HepG2 (cell line): ENCODE measurements at regions not wholly inside any gene's neighbourhood (a gene's known extent, or its start where the extent isn't known, plus 50 kb on each side); places are given as distances from the start of the nearest gene placed in this dataset.
A peak's percentile ranks its signal among the peaks of the same experiment; 100 is the strongest.

Experiments used
- ATAC-seq: fragments of 200-7000 bp; cut with Tn5 transposase; 3 replicates; pipeline ENCODE4 v1.9.1; 2020; ENCODE audit warnings: mild to moderate bottlenecking, moderate library complexity
- BruUV-seq: library from RNA; stranded (reverse); fragments of 400-500 nt; replicated peaks from 2 replicates; lab custom pipeline; 2021; lab: Mats Ljungman, UMichigan
- CTCF ChIA-PET: fragments of 300-600 bp; formaldehyde crosslinking; extraction: SDS; loops from one replicate; lab custom pipeline; 2021; ENCODE audit warnings: low total read pairs, inconsistent platforms, low intra/inter-chr PET ratio; lab: Yijun Ruan, JAX
- POLR2A ChIA-PET: fragments of 350-600 bp; sonication (Branson Sonifier 250); formaldehyde crosslinking; loops from one replicate; lab custom pipeline; 2020; ENCODE audit warnings: antibody characterized with exemption, inconsistent platforms; lab: Yijun Ruan, JAX
- DNase-seq: peaks from one replicate; pipeline ENCODE4 v3.0.0-alpha.2; 2015; ENCODE audit warnings: low spot score
- FAIRE-seq: peaks from 3 replicates; lab custom pipeline; 2011; peaks lifted over from hg19 to GRCh38; lab: Jason Lieb, UNC
- H2AFZ ChIP-seq: one replicate; pipeline ENCODE4 v1.6.1; 2011; ENCODE audit warnings: low read length, inconsistent platforms
- H3K27ac ChIP-seq: fragments of 300-600 bp; 3 replicates; pipeline ENCODE4 v1.8.0; 2011; ENCODE audit warnings: mixed run types, mild to moderate bottlenecking, mixed read lengths, low read length, inconsistent platforms; ENCODE audit not compliant: insufficient read depth; ENCODE audit errors: extremely low read length
- H3K27me3 ChIP-seq, 2 experiments: fragments of 200-600 bp in 1 of 2; 2 replicates in 1 of 2; 3 replicates in 1 of 2; pipeline versions ENCODE4 v1.6.0 to v1.8.0; 2011; ENCODE audit warnings: low read length in 2 of 2, mild to moderate bottlenecking in 2 of 2, moderate library complexity in 2 of 2, inconsistent platforms in 1 of 2; ENCODE audit not compliant: insufficient read depth in 2 of 2, control insufficient read depth in 1 of 2
- H3K36me3 ChIP-seq, 2 experiments: fragments of 200-600 bp in 1 of 2; replicated peaks in 1 of 2; 2 replicates in 1 of 2; 3 replicates in 1 of 2; pipeline versions ENCODE4 v1.5.1 to v1.8.0; 2011; ENCODE audit warnings: low read length in 2 of 2, inconsistent platforms in 1 of 2; ENCODE audit not compliant: insufficient read depth in 2 of 2, control insufficient read depth in 1 of 2
- H3K4me1 ChIP-seq: 2 replicates; pipeline ENCODE4 v1.5.1; 2012; ENCODE audit warnings: low read length, inconsistent platforms; ENCODE audit not compliant: insufficient read depth
- H3K4me2 ChIP-seq: 2 replicates; pipeline ENCODE4 v1.6.0; 2011; ENCODE audit warnings: low read depth, low read length, inconsistent platforms
- H3K4me3 ChIP-seq, 3 experiments: fragments of 200-600 bp in 1 of 3; sonication (generic), shearing (Covaris generic) in 1 of 3; replicated peaks in 1 of 3; 2 replicates each; pipeline ENCODE4 v1.5.1; 2011 to 2016; ENCODE audit warnings: low read length in 3 of 3, inconsistent platforms in 2 of 3, low read depth in 2 of 3, mild to moderate bottlenecking in 2 of 3, control low read depth in 1 of 3, mixed read lengths in 1 of 3; ENCODE audit not compliant: insufficient read depth in 1 of 3
- H3K79me2 ChIP-seq: one replicate; pipeline ENCODE4 v1.6.1; 2011; ENCODE audit warnings: low read length, inconsistent platforms; ENCODE audit not compliant: insufficient read depth
- H3K9ac ChIP-seq: 2 replicates; pipeline ENCODE4 v1.6.0; 2011; ENCODE audit warnings: mild to moderate bottlenecking, low read depth, low read length, inconsistent platforms; ENCODE audit not compliant: insufficient read depth
- H3K9me3 ChIP-seq: 2 replicates; pipeline ENCODE4 v1.5.1; 2012; ENCODE audit warnings: mild to moderate bottlenecking, low read length
- H4K20me1 ChIP-seq: 2 replicates; pipeline ENCODE4 v1.6.0; 2011; ENCODE audit warnings: inconsistent platforms, mild to moderate bottlenecking, low read length, moderate library complexity; ENCODE audit not compliant: insufficient read depth
- CEBPB ChIP-seq: IDR thresholded peaks from 2 replicates; pipeline ENCODE4 v1.6.1; 2011; ENCODE audit warnings: low read depth, low read length, improper control_type of control experiment, borderline replicate concordance
- MAFF ChIP-seq: IDR thresholded peaks from 2 replicates; pipeline ENCODE4 v1.6.1; 2011; ENCODE audit warnings: low read depth, low read length, improper control_type of control experiment
- MAFK ChIP-seq, 2 experiments: IDR thresholded peaks in 1 of 2; conservative IDR thresholded peaks in 1 of 2; 2 replicates each; pipeline ENCODE4 v1.6.1; 2011; ENCODE audit warnings: improper control_type of control experiment in 2 of 2, low read length in 2 of 2
- ZNF430 ChIP-seq: sonication (generic); formaldehyde crosslinking; IDR thresholded peaks from 2 replicates; pipeline ENCODE4 v1.9.0; 2021; ENCODE audit warnings: mild to moderate bottlenecking, missing genetic modification reagents
- ZNF709 ChIP-seq: sonication (generic); formaldehyde crosslinking; IDR thresholded peaks from 2 replicates; pipeline ENCODE4 v1.5.0; 2020; ENCODE audit warnings: mild to moderate bottlenecking, missing genetic modification reagents
- ZNF781 ChIP-seq: sonication (generic); formaldehyde crosslinking; IDR thresholded peaks from 2 replicates; pipeline ENCODE4 v1.5.1; 2020; ENCODE audit warnings: borderline replicate concordance, mild to moderate bottlenecking, missing genetic modification reagents; ENCODE audit errors: not compliant biosample characterization
- WGBS: methylation state at CpG from one replicate; pipeline ENCODE4 v1.1.6; 2017; ENCODE audit warnings: low lambda C conversion rate; 5-methylcytosine and 5-hydroxymethylcytosine counted together
- in situ Hi-C: cut with HindIII; loops from 2 replicates; pipeline ENCODE4 v1.10.0; 2017; ENCODE audit warnings: low pct_unique_long_range_greater_than_20kb; ENCODE audit not compliant: extremely low pct_ligation_motif_present
- intact Hi-C: fragments of 100-400 bp; cut with micrococcal nuclease; formaldehyde crosslinking; loops from one replicate; pipeline ENCODE4 v1.10.0; 2022; ENCODE audit not compliant: unreplicated experiment

- no peak overlapping the region for H3K4me3 ChIP-seq
- FAIRE-seq (no peak), DNase-seq (no peak), ATAC-seq (no peak)
- ChIA-PET CTCF (no interaction called here), POLR2A (no interaction called here)
- H3K27me3 ChIP-seq: no peaks in the 10 kb centered on the region
- no peak overlapping the region for H2AFZ ChIP-seq
- intact Hi-C loops (loop anchor here (5.0 kb wide), 1 partner anchor 1570 kb away; no protein-coding TSS in a partner anchor), in situ Hi-C loops (no loop called here)
- H3K36me3 ChIP-seq: no peaks in the 10 kb centered on the region
- H3K9me3 ChIP-seq: peaks cover 18% of the 10 kb centered on the region
- no TSS peak for BruUV-seq
- no peak overlapping the region for H3K27ac ChIP-seq
- no peak overlapping the region for H3K4me2 ChIP-seq
- no peak overlapping the region for H3K9ac ChIP-seq
- H4K20me1 ChIP-seq: no peaks in the 10 kb centered on the region
- H3K4me1 ChIP-seq: no peaks in the 10 kb centered on the region
- H3K79me2 ChIP-seq: no peaks in the 10 kb centered on the region
- TF ChIP-seq ZNF781: no peak
- peak; percentile 93 for TF ChIP-seq MAFF
- TF ChIP-seq MAFK (conservative IDR thresholded peaks at IDR 0.05 in 1 of 2, IDR thresholded peaks at IDR 0.05 in 1 of 2; ENCODE audit: low read length in 2 of 2): peak; percentile 90 to 96
- TF ChIP-seq ZNF430 (CRISPR knock-in tag): no peak
- TF ChIP-seq, all 625 proteins: peak for 2
Measured at GRCh38 chr2:82307511-82307910, 2003.0 kb upstream of the LRRTM1 start.

DNA sequence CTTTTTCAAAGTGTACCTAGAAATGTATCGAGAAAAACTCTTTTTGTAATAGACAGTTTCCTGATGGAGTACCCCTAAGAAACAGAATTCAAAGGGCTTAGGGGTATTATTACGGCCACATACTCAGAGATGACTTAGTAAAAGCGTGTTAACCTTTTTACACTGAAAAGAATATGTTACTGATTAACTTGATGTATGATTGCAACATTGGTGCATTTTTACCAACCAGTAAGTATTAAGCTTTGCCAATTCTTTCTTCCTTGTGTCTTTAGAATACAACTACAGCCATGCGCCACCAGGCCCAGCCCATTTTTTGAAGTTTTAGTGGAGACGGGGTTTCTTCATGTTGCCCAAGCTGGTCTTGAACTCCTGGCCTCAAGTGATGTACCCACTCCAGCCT is 1997.0 kb upstream of the LRRTM1 start:
- ATAC-seq (no peak), FAIRE-seq (no peak), DNase-seq (no peak)
- no peak overlapping the region for H3K4me2 ChIP-seq
- 18% methylated on average over 5 of the region's 5 CpGs for WGBS
- no peak overlapping the region for H3K4me3 ChIP-seq
- no peak overlapping the region for H3K9ac ChIP-seq
- no peaks in the 10 kb centered on the region for H3K36me3 ChIP-seq
- in situ Hi-C loops (no loop called here), intact Hi-C loops (no loop called here)
- peaks cover 50% of the 10 kb centered on the region for H3K9me3 ChIP-seq
- no peaks in the 10 kb centered on the region for H4K20me1 ChIP-seq
- H2AFZ ChIP-seq: no peak overlapping the region
- H3K27ac ChIP-seq: no peak overlapping the region
- ChIA-PET CTCF (no interaction called here), POLR2A (no interaction called here)
- no peaks in the 10 kb centered on the region for H3K27me3 ChIP-seq
- no TSS peak for BruUV-seq
- H3K79me2 ChIP-seq: no peaks in the 10 kb centered on the region
- H3K4me1 ChIP-seq: no peaks in the 10 kb centered on the region
- TF ChIP-seq CEBPB (peak; percentile 17; the same call in 1 of the 2 replicates), ZNF709 (CRISPR knock-in tag) (no peak)
